Inflammatory macrophage treated with lipopolysaccharide for 1 hour (primary cell): ENCODE measurements at regions not wholly inside any gene's neighbourhood (a gene's known extent, or its start where the extent isn't known, plus 50 kb on each side); places are given as distances from the start of the nearest gene placed in this dataset.
"Not testable (repeated sequence)": the region's sequence is repeated elsewhere in the genome, so short reads cannot be mapped to it uniquely, and the experiment has no call there.

Source experiments
- DNase-seq, 2 donors: peaks; one replicate each; pipeline ENCODE4 v3.0.0-alpha.2; 2020 to 2022

DNA sequence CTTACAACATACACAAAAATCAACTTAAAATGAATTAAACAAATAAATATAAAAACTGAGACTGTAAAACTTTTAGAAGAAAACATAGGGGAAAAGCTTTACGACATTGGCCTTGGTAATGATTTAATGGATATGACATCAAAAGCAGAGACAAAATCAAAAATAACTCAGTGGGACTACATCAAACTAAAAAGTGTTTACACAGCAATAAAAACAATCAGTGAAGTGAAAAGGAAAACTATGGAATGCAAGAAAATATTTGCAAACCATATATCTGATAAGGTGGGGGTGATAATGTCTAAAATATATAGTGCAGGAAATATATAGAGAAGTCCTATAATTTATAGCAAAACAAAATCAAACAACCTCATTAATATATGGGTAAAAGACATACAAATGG, 364.4 kb upstream of the INTU start:
- no peak for DNase-seq

- not testable (repeated sequence) for DNase-seq
Measured at GRCh38 chr4:127277023-127277422, 355.7 kb upstream of the INTU start.

GRCh38 chr4:127284236-127284635, 348.5 kb upstream of the INTU start:
- no peak for DNase-seq

DNA sequence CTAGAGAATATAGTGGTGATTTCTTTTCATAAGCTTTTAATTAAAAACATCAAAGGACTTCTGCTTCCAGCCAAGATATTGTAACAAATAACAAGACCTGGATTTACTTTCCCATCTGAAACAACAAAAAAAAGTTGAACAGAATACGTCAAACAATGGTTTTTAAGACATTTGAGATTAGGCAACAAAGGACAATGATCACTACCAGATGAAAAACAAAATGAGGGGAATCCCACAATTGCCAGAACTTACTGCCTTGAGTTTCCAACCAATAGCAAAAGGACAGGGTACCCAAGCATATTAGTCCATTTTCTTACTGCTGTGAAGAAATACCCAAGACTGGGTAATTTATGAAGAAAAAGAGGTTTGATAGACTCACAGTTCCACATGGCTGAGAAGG, 341.4 kb upstream of the INTU start:
- DNase-seq: no peak

DNA sequence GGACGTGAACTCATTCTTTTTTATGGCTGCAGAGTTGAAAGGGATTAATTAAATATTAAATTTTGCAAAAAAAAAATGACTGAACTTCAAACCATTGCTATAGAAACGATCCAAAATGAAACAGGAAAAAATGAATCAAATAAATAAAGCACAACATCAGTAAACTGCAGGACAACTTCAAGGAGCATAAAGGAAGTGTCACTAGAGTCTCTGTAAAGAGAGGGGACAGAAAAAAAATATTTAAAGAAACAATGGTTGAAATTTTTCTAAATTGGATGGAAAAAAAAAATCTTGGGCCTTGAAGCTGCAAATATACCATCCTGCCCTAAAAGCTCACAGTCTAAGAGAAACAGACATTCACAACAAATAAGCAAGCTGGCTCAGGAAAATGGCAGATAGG, 339.3 kb upstream of the INTU start:
- no peak for DNase-seq

DNA sequence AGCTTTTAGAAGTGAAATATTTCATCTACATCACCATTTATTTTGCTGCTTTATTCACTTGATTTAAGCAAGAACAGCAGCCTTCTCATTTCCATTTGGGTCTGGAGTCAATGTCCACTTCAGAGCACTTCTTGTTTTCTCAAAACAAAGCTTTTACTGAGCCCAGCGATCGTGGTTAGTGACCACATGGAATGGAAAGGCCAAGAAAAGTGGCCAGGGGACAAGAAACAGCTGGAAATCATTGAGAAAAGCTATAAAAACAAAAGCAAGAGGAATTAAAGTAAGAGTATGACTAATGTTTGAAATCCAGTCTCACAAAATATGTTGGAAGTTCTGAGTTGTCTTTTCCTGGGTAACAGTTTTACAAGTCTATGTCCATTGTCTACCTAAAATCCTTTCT, 328.4 kb upstream of the INTU start:
- no peak for DNase-seq

GRCh38 chr4:127307996-127308395, 324.8 kb upstream of the INTU start:
- DNase-seq: no peak

DNA sequence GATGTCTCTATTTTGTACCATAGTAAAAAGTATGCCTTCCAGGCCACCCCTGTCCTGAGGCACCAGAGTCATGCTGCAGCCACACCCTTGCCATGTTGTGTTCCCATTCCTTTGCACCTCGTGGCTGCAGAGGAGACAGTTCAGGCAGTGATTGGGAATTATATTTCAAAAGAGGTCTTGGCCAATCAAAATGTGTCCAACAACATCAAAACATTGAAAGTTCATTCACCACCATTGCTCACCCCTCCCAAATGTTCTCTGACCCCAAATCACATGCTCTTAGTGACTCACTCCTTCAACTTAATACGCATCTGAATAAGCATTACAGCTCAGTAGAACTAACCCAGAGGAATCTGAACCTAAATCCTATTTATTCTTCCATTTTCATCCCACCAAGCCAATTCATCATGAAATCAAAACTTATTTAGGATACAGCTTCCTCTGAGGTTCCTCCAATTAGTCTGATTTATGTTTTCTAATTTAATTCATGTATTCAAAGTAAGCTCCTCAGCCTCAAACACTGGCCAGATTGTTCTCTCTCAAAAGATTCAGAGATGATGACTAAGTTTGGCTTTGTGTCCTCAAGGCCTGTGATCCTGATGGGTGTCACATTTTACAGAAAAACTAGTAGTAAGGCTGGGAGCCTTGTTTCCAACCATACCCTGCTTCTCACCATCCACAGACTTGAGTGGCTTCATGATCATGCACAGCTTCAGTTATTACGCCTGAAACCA, 323.2 kb upstream of the INTU start:
- no peak for DNase-seq

DNA sequence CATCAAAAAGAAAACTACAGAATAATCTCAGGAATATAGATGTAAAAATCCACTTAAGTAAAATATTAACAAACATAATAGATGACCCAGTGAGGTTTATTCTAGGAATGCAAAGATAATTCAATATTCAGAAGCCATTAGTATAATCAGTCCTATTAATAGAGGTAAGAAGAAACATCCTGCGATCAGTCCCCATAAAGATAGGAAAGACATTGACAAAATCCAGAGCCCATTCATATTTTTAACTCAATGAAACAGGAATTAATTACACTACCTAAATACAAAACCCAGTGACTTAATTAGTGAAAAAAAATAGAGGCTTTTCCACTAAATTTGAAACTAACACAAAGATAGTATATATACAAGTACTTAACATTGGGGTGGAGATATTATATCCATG, 321.4 kb upstream of the INTU start:
- DNase-seq: no peak

- DNase-seq: no peak
Measured at GRCh38 chr4:127311924-127312323, 320.8 kb upstream of the INTU start.

- DNase-seq: no peak
Measured at GRCh38 chr4:127313767-127314166, 319.0 kb upstream of the INTU start.

GRCh38 chr4:127327491-127327890, 305.3 kb upstream of the INTU start:
- no peak for DNase-seq

GRCh38 chr4:127335073-127335620, 297.6 kb upstream of the INTU start:
- DNase-seq: no peak

DNA sequence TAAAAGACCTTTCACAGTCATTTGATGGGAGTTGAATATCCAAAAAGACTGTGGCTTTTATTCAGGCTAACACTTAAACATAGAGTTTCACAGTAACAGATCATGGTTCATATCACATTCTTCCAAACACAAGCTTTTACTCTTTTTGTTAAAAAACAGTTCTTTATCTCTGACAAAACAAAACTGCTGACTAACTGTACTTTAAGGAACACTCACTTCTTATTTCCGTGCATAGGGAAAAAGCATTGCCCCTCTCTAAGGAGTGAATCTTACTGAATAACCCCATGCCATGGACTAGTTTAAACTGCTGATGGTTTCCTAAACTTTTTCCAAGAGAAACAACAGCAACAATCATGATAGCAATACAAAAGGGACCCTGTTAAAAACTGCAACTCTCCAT, 297.0 kb upstream of the INTU start:
- DNase-seq: no peak

DNA sequence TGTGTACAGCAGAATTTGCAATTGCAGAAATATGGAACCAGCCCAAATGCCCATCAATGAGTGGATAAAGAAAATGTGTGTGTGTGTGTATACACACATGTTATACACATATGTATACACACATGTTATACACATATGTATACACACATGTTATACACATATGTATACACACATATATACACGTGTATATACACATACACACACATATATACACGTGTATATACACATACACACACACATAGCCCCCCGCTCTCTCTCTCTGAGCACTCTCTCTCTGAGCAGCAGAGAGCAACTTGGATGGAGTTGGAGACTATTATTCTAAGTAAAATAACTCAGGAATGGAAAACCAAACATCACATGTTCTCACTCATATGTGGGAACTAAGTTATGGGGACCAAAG, 289.6 kb upstream of the INTU start:
- DNase-seq: not testable (repeated sequence)

DNA sequence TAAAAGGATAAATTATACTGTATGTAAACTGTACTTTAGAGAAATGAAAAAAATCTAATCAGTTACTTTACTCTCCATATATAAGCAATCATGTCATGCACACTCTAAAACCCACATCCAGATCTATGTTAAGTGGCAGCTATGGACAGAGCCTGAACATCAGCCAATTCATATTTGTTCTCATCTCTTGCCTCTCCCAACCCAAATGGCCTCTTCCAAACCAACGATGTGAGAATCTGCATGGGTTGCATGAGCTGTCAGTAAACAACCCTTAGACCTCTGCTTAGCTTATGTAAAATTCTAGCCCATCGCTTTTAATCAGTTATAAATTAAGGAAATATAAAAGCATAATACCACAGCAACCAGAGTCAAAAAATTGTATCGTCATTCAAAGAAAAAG, 288.7 kb upstream of the INTU start:
- DNase-seq: no peak

- DNase-seq: no peak
Measured at GRCh38 chr4:127347936-127348335, 284.8 kb upstream of the INTU start.

DNA sequence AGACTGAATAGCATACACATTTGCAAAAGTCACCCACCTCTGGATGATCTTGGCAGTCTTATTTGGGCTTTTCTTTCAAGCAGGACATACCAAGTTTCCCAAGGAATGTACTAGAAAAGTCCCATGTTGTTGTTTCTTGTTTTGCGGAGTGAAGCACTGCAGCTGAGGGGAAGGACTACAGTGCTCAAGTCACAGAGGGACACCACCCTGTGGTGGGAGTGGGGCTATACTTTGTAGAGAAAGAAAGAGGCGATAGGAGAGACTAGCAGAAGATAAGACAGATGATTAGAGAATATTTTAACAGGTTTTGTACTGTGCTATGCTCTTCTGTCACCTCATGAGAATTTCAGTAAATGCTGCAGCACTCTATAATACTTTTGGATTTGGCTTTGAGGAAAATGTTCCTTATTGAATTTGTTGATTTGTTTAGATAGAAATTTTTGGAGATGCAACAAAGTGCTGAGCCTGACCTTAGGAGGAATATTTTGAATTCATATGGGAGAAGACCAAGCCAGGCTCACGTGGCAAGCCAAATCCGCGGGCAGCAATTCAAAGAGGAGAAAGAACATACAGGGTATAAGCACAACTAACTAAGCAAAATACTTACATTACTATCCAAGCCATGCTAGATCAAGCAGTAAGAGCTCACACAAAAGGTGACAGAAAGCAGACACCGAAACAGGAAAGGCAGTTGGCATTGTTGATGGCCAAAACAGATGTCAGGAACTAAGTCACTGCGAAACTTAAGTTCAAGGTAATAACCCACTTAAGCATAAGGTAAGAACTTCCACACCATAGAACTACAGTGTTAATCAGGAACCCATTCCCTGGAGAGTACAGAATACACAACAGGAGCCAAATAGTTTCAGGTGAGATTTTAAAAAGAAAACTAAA, 280.3 kb upstream of the INTU start:
- no peak for DNase-seq

GRCh38 chr4:127355743-127356142, 277.0 kb upstream of the INTU start:
- no peak for DNase-seq

GRCh38 chr4:127357765-127358164, 275.0 kb upstream of the INTU start:
- DNase-seq: no peak

DNA sequence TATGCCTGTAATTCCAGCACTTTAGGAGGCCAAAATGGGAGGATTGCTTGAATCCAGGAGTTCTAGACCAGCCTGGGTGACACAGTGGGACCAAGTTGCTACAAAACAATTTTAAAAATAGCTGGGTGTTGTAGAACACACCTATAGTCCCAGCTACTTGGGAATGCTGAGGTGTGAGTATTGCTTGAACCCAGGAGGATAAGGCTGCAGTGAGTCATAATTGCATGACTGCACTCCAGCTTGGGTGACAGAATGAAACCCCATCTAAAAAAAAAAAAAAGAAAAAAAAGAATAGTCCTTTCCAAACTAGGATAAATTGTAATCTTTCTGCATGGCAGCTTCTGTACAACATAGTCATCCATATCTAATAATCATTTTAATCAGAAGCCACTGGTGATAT, 270.1 kb upstream of the INTU start:
- no peak for DNase-seq

DNA sequence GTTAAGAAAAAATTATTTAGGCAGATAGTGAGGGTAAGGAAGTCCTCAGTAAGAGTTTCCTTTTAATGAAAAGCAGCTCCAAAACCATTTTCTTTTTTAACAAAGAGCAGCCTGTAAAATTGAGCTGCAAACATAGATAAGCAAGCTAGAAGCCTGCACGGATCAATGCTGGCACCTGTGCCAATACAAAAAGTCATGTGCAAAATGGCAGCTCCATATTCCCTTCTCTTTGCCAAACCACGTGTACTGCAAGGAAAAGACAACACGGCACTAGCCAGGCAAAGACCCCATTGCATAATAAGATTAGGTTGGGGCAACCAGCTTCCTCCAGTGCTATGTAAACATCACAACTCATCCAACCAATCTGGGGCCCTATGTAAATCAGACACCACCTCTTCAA, 268.4 kb upstream of the INTU start:
- DNase-seq: no peak

GRCh38 chr4:127364911-127365310, 267.8 kb upstream of the INTU start:
- DNase-seq: no peak

- DNase-seq: no peak
Measured at GRCh38 chr4:127370604-127371003, 262.2 kb upstream of the INTU start.
